Trophoblast cell (in vitro differentiated cells and primary cell): ENCODE measurements at regions not wholly inside any gene's neighbourhood (a gene's known extent, or its start where the extent isn't known, plus 50 kb on each side); places are given as distances from the start of the nearest gene placed in this dataset.

ENCODE experiments used
- DNase-seq, 2 donors: peaks; one replicate each; pipeline ENCODE4 v3.0.0-alpha.2; 2016
- H2AFZ ChIP-seq: 2 replicates; pipeline ENCODE4 v1.6.1; 2013; ENCODE audit warnings: low read length, moderate library complexity, mild to moderate bottlenecking; ENCODE audit not compliant: insufficient read depth, poor library complexity
- H2AK5ac ChIP-seq: 2 replicates; pipeline ENCODE4 v1.6.1; 2013; ENCODE audit warnings: mild to moderate bottlenecking, low read length
- H2BK120ac ChIP-seq: 2 replicates; pipeline ENCODE4 v1.6.1; 2013; ENCODE audit warnings: low read length, mild to moderate bottlenecking, moderate library complexity; ENCODE audit not compliant: insufficient read depth, poor library complexity
- H2BK12ac ChIP-seq: 2 replicates; pipeline ENCODE4 v1.6.1; 2013; ENCODE audit warnings: mild to moderate bottlenecking, low read length, moderate library complexity
- H2BK5ac ChIP-seq: 2 replicates; pipeline ENCODE4 v1.6.1; 2013; ENCODE audit warnings: low read length, low read depth, moderate library complexity, mild to moderate bottlenecking; ENCODE audit not compliant: poor library complexity
- H3K14ac ChIP-seq: 2 replicates; pipeline ENCODE4 v1.6.1; 2013; ENCODE audit warnings: mild to moderate bottlenecking, low read length
- H3K18ac ChIP-seq: 2 replicates; pipeline ENCODE4 v1.6.1; 2013; ENCODE audit warnings: mild to moderate bottlenecking, low read length
- H3K23ac ChIP-seq: 2 replicates; pipeline ENCODE4 v1.6.1; 2013; ENCODE audit warnings: low read length
- H3K27ac ChIP-seq: 2 replicates; pipeline ENCODE4 v1.5.1; 2013; ENCODE audit warnings: low read depth, mild to moderate bottlenecking, inconsistent platforms, low read length, moderate library complexity
- H3K27me3 ChIP-seq: 2 replicates; pipeline ENCODE4 v1.6.1; 2013; ENCODE audit warnings: inconsistent platforms, mild to moderate bottlenecking, low read length, moderate library complexity; ENCODE audit not compliant: insufficient read depth
- H3K36me3 ChIP-seq, 2 experiments: 1 replicate in 1 of 2; 2 replicates in 1 of 2; pipeline ENCODE4 v1.6.1; 2013; ENCODE audit warnings: low read length in 2 of 2, mild to moderate bottlenecking in 2 of 2, moderate library complexity in 1 of 2; ENCODE audit not compliant: insufficient read depth in 2 of 2, control insufficient read depth in 1 of 2
- H3K4ac ChIP-seq: 2 replicates; pipeline ENCODE4 v1.6.1; 2013; ENCODE audit warnings: low read depth, mild to moderate bottlenecking, low read length, moderate library complexity
- H3K4me1 ChIP-seq, 2 experiments: 1 replicate in 1 of 2; 2 replicates in 1 of 2; pipeline ENCODE4 v1.6.1; 2013; ENCODE audit warnings: low read length in 2 of 2, mild to moderate bottlenecking in 2 of 2, moderate library complexity in 1 of 2; ENCODE audit not compliant: insufficient read depth in 2 of 2, control insufficient read depth in 1 of 2
- H3K4me2 ChIP-seq: 2 replicates; pipeline ENCODE4 v1.6.1; 2013; ENCODE audit warnings: inconsistent platforms, mild to moderate bottlenecking, low read length, moderate library complexity
- H3K4me3 ChIP-seq: 2 replicates; pipeline ENCODE4 v1.5.1; 2013; ENCODE audit warnings: mild to moderate bottlenecking, low read depth, low read length, inconsistent platforms
- H3K79me1 ChIP-seq: one replicate; pipeline ENCODE4 v1.6.1; 2013; ENCODE audit warnings: low read length
- H3K79me2 ChIP-seq: 2 replicates; pipeline ENCODE4 v1.6.1; 2013; ENCODE audit warnings: low read length, mild to moderate bottlenecking; ENCODE audit not compliant: control insufficient read depth, insufficient read depth, poor library complexity
- H3K9ac ChIP-seq: 2 replicates; pipeline ENCODE4 v1.6.1; 2013; ENCODE audit warnings: mild to moderate bottlenecking, low read length
- H3K9me3 ChIP-seq: 2 replicates; pipeline ENCODE4 v1.6.1; 2013; ENCODE audit warnings: low read depth, mild to moderate bottlenecking, control low read depth, inconsistent platforms, low read length; ENCODE audit not compliant: insufficient read depth
- H4K12ac ChIP-seq: 2 replicates; pipeline ENCODE4 v1.6.1; 2013; ENCODE audit warnings: low read depth, mild to moderate bottlenecking, low read length, moderate library complexity
- H4K8ac ChIP-seq: 2 replicates; pipeline ENCODE4 v1.6.1; 2013; ENCODE audit warnings: low read depth, mild to moderate bottlenecking, low read length, moderate library complexity
- H4K91ac ChIP-seq: one replicate; pipeline ENCODE4 v1.6.1; 2013; ENCODE audit warnings: low read depth, mild to moderate bottlenecking, low read length, moderate library complexity
- WGBS: extraction: QIAGEN DNeasy Blood & Tissue Kit; methylation state at CpG from one replicate; pipeline ENCODE4 v1.1.7; 2013; ENCODE audit warnings: missing lambda C conversion rate; ENCODE audit not compliant: insufficient read length, insufficient coverage; ENCODE audit errors: extremely low coverage; 5-methylcytosine and 5-hydroxymethylcytosine counted together

DNA sequence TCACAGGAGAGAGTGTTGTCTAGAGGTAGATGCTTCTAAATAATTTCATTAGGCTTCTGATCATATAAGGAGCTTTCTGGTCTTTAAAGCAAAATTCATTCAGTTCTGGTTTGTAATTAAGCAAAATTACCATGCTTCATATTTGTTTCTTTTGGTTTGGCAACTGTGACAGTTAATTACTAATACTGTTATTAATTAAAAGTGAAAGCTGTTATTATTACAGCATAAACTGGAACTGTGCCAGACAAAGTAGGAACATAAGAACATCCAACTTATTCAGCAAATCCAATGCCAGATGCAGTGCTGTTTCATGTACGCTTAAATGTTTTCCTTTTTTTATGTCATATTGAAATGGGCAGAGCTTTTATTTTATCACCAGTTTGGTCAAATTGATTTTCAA lies 70.4 kb upstream of the DAB2 start:
- Histone ChIP-seq H3K79me2 (no peaks in the 10 kb centered on the region), H2BK5ac (no peak overlapping the region), H4K8ac (no peak overlapping the region), H3K27ac (no peak overlapping the region), H3K27me3 (no peaks in the 10 kb centered on the region), H3K9ac (no peak overlapping the region), H3K9me3 (no peaks in the 10 kb centered on the region), H3K4me1 (no peaks in the 10 kb centered on the region), H2BK120ac (no peak overlapping the region), H4K91ac (no peak overlapping the region), H3K4me2 (no peak overlapping the region), H3K23ac (no peak overlapping the region), H3K79me1 (peaks cover 2% of the 10 kb centered on the region), H2AFZ (no peak overlapping the region), H2BK12ac (no peak overlapping the region), H3K14ac (no peak overlapping the region), H3K4ac (no peak overlapping the region), H4K12ac (no peak overlapping the region), H3K4me3 (no peak overlapping the region), H3K18ac (no peak overlapping the region), H3K36me3 (no peaks in the 10 kb centered on the region), H2AK5ac (no peak overlapping the region)
- no CpG with 5 or more reads among the region's 1 CpG for WGBS
- DNase-seq = no peak

GRCh38 chr5:39494534-39494933 lies 69.8 kb upstream of the DAB2 start:
- H3K18ac ChIP-seq = no peak overlapping the region
- H4K12ac ChIP-seq = no peak overlapping the region
- H3K36me3 ChIP-seq = no peaks in the 10 kb centered on the region
- H3K4ac ChIP-seq = no peak overlapping the region
- no peaks in the 10 kb centered on the region for H3K4me1 ChIP-seq
- H3K23ac ChIP-seq = no peak overlapping the region
- H2AFZ ChIP-seq = no peak overlapping the region
- no peaks in the 10 kb centered on the region for H3K27me3 ChIP-seq
- no peak overlapping the region for H3K27ac ChIP-seq
- H3K9ac ChIP-seq = no peak overlapping the region
- H3K14ac ChIP-seq = no peak overlapping the region
- no peak for DNase-seq
- no CpG with 5 or more reads among the region's 1 CpG for WGBS
- H3K9me3 ChIP-seq = no peaks in the 10 kb centered on the region
- H3K4me2 ChIP-seq = no peak overlapping the region
- H4K8ac ChIP-seq = no peak overlapping the region
- H3K79me1 ChIP-seq = peaks cover 2% of the 10 kb centered on the region
- no peak overlapping the region for H2BK5ac ChIP-seq
- no peak overlapping the region for H3K4me3 ChIP-seq
- no peak overlapping the region for H2BK12ac ChIP-seq
- H4K91ac ChIP-seq = no peak overlapping the region
- no peak overlapping the region for H2AK5ac ChIP-seq
- H2BK120ac ChIP-seq = no peak overlapping the region
- no peaks in the 10 kb centered on the region for H3K79me2 ChIP-seq

DNA sequence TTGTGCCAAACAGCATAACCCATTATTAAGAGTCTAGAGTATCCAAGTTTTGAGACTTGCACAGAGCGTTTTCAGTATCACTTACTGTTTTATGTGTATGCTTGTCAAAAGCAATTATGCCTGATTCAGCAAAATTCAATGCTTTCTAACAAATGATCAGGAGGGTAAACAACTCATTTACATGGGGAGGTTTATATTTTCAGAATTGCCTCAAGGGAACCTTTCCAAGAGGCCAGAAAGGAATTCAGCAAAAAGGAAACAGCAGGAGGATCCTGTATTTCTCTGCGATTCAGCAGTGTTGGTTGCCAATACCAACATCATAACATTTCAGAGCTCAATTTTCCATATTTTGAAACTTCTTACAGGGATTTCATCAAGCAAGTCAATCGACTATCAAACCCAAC lies 69.3 kb upstream of the DAB2 start:
- Histone ChIP-seq H3K4me1 (no peaks in the 10 kb centered on the region), H2BK120ac (no peak overlapping the region), H2AFZ (no peak overlapping the region), H3K4me3 (no peak overlapping the region), H3K79me2 (no peaks in the 10 kb centered on the region), H3K79me1 (peaks cover 2% of the 10 kb centered on the region), H3K36me3 (no peaks in the 10 kb centered on the region), H3K4me2 (no peak overlapping the region), H3K9ac (no peak overlapping the region), H3K14ac (no peak overlapping the region), H2BK5ac (no peak overlapping the region), H3K9me3 (peaks cover 2% of the 10 kb centered on the region), H2BK12ac (no peak overlapping the region), H4K91ac (no peak overlapping the region), H4K8ac (no peak overlapping the region), H4K12ac (no peak overlapping the region), H3K18ac (no peak overlapping the region), H3K23ac (no peak overlapping the region), H3K27me3 (no peaks in the 10 kb centered on the region), H2AK5ac (no peak overlapping the region), H3K4ac (no peak overlapping the region), H3K27ac (no peak overlapping the region)
- DNase-seq = no peak
- no CpG with 5 or more reads among the region's 3 CpGs for WGBS

GRCh38 chr5:39491210-39491609 lies 66.4 kb upstream of the DAB2 start:
- Histone ChIP-seq H3K4me1 (no peaks in the 10 kb centered on the region), H3K23ac (no peak overlapping the region), H3K18ac (no peak overlapping the region), H3K4me3 (no peak overlapping the region), H4K8ac (no peak overlapping the region), H2AK5ac (no peak overlapping the region), H3K4me2 (no peak overlapping the region), H2BK120ac (no peak overlapping the region), H3K9me3 (peaks cover 2% of the 10 kb centered on the region), H3K9ac (no peak overlapping the region), H3K14ac (no peak overlapping the region), H3K4ac (no peak overlapping the region), H3K27me3 (no peaks in the 10 kb centered on the region), H3K79me1 (no peaks in the 10 kb centered on the region), H3K36me3 (no peaks in the 10 kb centered on the region), H4K12ac (no peak overlapping the region), H2BK12ac (no peak overlapping the region), H4K91ac (no peak overlapping the region), H2AFZ (no peak overlapping the region), H3K79me2 (no peaks in the 10 kb centered on the region), H2BK5ac (no peak overlapping the region), H3K27ac (no peak overlapping the region)
- WGBS = no CpG with 5 or more reads among the region's 1 CpG
- DNase-seq = no peak
